HG03442 (cell line): ENCODE measurements at regions not wholly inside any gene's neighbourhood (a gene's known extent, or its start where the extent isn't known, plus 50 kb on each side); places are given as distances from the start of the nearest gene placed in this dataset.

Experiments used
- ATAC-seq: cut with Tn5 transposase; IDR thresholded peaks from one replicate; pipeline ENCODE4 v1.9.1; 2021; ENCODE audit warnings: mild to moderate bottlenecking, moderate library complexity; ENCODE audit not compliant: unreplicated experiment

DNA sequence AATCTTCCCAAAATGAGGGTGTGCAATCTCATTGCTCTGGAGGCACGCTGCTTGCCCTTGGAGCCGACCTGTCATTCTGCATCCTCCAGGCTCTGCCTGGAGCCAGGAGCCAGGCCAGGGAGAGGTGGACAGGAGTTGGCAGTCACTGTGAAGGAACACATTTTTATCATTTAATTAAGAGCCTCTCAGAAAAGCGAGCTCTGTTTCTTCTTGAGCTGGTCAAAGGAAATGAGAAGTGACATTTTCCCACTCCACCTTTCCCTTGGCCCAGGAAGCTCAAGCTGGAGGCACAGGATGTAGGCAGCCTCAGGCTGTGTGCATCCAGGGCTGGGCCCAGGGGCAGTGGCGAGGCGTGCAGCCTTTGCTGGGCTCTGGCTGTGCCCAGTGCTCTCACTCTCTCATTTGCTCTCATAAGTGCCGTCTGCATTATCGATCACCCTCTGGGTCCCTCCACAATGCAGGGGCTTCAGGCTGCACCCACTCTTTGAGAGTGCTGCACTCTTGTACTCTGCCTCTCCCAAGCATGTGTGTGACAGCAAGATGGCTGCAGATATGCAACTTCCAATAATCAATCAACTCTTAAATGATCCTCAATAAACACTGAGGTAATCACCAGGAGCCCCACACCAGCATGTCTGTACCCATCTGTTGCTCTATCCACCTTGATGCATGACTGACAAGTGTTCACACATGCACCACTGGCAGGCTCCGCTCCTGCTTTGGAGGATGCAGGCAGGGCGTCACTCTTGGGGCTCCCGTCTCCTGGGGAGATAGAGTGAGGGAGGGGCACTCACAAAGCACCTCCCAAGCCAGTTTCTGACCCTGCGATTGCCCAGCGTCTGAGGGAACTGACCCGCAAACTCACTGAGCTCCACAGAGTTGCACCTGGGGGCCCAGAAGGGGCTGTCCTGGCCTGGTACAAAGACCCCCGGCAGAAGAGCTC, 171.4 kb downstream of the ZNF248 start:
- ATAC-seq: no peak

DNA sequence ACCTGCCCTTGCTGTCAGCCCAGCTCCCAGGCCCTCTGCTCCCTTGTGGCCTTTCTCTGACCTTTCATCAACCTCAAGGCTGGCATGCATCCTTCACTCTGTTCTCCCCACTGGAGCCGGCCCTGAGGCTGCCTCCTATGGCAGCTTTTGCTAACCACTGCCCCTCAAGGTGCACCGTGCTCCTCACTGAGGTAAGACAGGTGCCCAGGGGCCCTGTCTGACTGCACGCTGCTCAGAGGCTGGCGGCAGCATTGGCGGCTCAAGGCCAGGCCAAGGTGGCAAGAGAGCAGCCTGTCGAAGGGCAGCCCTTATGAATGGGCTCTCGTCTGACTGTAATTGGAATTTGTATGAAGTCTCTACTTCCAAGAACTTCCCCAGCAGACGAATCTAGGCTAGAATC, 172.6 kb downstream of the ZNF248 start:
- ATAC-seq: no peak

DNA sequence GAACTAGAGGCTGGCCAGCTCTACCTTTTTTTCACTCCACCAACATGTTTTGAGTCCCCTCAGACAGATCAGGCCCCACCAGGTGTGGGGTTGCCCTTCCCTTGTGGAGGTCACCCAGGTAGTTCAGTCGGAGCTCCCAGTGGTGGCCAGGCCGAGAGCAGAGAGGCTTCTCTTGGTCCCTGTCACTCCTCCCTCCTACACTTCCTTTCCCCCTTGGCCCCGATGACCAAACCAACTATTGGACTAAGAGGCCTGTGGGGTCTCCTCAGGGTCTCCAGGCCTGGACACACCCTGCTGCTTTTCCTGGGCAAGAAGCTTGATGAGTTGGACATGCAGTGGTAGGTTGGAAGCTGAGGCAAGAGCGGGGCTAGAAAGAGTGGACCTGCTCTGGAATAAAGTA, 174.8 kb downstream of the ZNF248 start:
- ATAC-seq: no peak

GRCh38 chr10:37681617-37681999, 175.8 kb downstream of the ZNF248 start:
- ATAC-seq: no peak

GRCh38 chr10:37680716-37681616, 176.4 kb downstream of the ZNF248 start:
- ATAC-seq: no peak

DNA sequence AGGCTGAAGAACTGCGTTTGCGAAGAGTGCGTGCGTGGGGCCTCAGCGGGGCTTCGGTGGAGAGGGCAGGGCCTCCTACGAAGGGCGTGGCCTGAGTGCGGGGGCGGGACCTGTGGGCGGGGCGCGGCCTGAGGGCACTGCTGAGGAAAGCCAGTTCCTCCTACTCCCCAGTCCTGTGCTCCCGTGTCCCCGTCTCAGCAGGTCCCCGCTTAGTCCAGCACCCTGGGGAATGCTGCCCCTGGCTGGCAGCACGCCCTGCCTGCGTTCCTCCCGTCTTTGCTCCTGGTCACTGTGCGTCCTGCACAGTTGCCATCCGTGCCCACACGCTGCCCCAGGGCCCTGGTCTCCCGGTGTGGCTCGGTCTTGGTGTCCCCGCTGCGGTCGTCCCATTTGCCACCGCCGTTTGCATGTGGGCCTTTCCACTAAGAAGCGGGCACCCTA, 177.1 kb downstream of the ZNF248 start:
- no peak for ATAC-seq

DNA sequence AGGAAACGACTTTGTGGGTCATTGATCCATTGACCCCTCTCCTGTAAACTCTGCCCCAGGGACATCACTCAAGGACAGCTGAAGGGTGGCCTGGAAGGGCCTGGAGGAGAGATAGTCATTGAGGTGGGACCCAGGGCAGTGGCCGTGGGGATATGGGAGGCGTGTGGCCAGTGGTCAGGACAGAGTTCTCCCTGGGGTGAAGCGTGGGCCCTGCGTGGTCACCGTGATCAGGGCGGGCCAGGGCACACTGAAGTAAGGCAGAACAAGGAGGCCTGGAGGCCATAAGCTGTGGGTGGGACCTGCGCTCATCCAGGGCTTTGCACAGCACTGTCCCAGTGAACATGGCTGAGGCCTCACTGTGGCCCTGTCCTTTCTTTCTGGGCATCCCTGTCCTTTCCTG, 177.9 kb downstream of the ZNF248 start:
- ATAC-seq: no peak

GRCh38 chr10:37675449-37675848, 182.0 kb downstream of the ZNF248 start:
- ATAC-seq: no peak

- ATAC-seq: no peak
These were observed 185.6 kb downstream of the ZNF248 start for GRCh38 chr10:37671802-37672201.

DNA sequence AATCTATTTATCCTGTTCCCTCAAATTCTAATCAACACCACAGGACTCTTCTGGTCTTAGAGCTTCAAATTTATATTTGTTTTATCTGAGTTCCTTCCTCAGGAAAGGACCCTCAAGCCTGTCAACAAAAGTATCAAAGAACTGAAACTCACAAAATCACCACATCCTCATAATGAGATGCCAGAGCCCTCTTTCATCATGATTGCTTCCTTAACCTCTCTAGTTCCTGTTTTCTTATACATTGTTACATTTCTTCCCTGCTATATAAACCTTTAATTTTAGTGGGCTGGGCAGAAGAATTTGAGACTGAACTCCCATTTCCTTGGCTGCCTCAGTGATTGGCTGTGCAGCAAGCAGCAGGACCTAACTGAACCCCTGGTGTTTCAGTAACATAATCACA, 189.7 kb downstream of the ZNF248 start:
- no peak for ATAC-seq

DNA sequence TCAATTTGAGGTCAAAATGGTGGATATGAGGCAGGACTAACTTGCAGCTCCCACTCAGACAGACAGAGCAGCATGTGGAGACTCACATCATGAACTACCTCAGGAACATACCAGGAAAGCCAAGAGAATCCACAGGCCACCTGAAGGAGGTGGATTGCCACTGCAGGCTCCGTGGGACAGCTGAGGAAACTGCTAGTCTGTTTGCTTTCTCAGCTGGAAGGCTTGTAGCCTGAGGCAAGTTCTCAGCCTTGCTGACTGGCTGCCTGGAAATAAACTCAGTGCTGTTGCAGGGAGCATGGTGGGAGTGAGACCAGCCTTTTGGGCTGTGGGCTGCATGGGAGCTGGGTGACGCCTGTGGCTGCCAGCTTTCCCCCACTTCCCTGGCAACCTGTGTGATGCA, 202.9 kb downstream of the ZNF248 start:
- no peak for ATAC-seq

DNA sequence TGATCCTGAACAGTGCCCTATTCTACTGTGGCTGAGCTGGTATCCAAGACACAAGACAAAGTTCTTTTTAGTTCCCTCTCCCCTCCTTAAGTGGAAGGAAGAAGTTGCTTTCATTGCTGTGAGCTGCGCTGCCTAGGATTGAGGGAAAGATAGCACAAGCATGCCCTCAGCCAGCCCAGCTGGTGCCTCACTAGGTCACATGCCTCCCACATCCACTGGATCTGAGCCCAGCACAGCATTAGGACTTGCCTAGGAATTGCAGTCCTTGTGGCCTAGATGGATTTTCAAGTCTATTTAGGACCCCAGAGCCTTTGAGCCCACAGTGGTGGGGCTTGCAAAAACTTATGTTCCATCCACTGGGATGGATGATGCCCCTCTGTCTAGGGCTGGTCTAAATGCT, 214.2 kb downstream of the ZNF248 start:
- ATAC-seq: no peak

GRCh38 chr10:37640301-37640700, 217.1 kb downstream of the ZNF248 start:
- ATAC-seq: no peak

DNA sequence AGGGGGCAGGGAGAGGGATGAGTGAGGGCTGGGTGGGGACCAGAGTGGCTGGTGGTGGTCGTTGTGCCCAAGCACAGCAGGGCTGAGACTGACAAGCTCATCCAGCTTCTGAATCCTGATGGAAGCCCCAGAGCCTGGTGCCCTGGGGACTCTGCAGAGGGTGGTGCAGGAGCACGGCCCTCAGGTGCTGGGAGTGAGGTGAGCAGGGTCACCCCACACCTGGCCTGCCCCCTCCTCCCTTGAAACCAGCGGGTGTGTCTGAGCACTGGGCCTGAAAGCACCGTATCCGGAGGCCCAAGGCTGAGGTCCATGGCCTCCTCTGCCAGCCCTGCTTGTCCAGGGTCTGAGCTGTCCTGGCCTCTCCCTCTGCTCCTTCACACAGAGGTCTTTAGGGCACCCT, 218.2 kb downstream of the ZNF248 start:
- no peak for ATAC-seq

DNA sequence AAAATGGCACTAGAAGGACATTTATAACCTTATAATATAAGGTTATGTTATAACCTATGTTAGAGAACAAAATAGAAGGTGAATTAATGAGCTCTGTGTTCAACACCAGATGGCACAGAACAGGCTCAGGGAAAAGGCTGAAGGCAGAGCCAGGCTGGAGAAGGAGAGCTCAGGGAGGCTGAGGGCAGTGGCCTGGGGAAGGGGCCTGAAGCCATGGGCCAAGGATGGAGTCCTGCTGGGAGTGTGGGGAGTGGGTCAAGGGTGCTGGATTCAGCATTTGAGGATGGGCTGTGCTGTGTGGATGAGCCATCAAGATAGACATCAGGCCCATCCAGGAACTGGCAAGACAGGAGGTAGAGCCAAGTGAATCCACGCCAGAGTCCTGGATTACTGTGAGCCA, 218.8 kb downstream of the ZNF248 start:
- no peak for ATAC-seq

DNA sequence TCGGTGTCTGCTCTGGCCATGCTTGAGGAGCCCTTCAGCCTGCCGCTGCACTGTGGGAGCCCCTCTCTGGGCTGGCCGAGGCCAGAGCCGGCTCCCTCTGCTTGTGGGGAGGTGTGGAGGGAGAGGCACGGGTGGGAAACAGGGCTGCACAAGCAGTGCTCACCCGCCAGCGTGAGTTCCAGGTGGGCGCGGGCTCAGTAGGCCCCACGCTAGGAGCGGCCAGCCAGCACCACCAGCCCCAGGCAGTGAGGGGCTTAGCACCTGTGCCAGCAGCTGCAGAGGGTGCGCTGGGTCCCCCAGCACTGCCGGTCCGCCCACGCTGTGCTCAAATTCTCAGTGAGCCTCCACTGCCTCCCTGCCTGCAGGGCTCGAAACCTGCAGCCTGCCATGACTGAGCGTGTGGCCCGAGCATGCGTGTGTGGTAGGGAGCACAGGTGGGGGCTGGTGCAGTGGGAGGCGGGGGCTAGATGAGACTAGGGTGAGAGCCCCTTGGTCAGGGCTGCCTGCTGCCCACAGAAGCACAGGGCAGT, 223.0 kb downstream of the ZNF248 start:
- no peak for ATAC-seq

GRCh38 chr10:37632641-37633040, 224.8 kb downstream of the ZNF248 start:
- no peak for ATAC-seq

DNA sequence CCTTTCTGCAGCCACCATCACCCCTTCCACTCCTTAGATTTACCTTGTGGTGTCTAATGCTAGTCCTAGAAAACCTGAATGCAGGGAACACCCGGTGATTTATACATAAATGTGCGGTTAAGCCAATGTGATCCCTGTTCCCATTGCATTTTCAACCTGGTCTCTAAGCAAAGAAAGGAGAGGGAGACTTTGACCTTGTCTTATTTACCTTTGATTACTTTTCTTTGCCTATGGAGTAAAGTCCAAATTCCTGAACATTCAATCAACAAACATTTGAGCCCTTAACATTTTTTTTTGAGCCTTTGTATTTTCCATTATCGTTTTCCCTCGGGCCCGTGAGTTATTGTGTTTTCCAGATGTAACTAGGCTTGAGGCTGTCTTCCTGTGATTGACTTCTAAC, 233.9 kb downstream of the ZNF248 start:
- ATAC-seq: no peak

DNA sequence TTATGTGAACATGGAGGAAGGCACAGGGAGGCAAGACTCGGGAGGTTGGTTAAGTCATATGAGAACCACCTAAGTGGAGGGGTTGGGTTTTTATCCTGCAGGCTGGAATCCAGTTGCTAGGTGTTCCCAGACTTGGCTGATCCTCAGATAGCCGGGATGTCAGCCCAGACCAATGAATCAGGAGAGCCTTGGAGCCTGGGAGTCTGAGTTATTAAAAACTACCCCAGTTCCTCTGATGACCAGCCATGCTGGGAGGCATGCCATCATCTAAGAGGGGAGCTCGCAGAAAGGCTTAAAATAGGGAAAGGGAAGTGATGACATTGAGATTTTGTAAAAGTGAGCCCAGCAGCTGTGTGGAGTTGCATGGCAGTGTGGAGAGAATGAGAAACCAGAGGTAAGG, 238.1 kb downstream of the ZNF248 start:
- ATAC-seq: no peak

DNA sequence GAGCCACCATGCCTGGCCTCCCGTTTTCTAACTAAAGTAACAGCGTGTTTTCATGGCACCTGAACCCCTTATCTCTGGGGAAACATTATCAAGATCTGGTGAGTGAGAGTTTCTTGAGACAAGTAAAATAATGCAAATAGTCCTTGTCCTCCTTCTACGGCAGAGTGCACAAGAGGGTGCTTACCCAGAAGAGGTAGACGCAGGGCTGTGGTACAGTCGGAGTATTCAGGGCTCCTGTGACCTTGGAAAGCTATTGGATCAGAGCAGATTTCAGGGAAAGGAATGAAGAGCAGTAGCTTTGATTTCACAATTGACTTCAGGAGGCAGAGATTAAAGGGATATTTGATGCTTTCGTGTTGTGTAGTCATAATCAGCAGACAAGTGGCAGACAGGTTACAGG, 269.1 kb downstream of the ZNF248 start:
- ATAC-seq: no peak

DNA sequence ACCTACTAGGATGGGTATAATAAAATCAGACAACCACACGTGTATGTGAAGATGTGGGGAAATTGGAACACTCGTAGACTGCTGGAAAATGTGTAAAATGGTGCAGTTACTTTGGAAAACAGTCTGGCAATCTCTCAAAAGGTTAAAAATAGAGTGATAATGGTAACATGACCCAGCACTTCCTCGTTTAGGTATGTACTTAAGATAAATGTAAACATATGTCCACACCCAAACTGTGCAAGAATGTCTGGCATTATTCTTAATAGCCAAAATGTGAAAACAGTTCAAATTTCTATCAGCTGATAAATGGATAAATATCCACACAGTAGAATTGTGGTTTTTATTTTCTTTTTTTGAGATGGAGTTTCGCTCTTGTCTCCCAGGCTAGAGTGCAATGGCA, 272.8 kb downstream of the ZNF248 start:
- ATAC-seq: no peak

GRCh38 chr10:37582237-37582636, 275.2 kb downstream of the ZNF248 start:
- ATAC-seq: no peak
